Sigmoid colon (tissue), 4 donors: ENCODE measurements at regions not wholly inside any gene's neighbourhood (a gene's known extent, or its start where the extent isn't known, plus 50 kb on each side); places are given as distances from the start of the nearest gene placed in this dataset.

Experiments used
- EP300 ChIP-seq, 4 donors: sonication (generic); formaldehyde crosslinking; IDR thresholded peaks; one replicate each; pipeline ENCODE4 v1.6.1; 2017; ENCODE audit warnings: antibody characterized with exemption in 4 of 4
- POLR2AphosphoS5 ChIP-seq, 4 donors: sonication (generic); formaldehyde crosslinking; IDR thresholded peaks; one replicate each; pipeline ENCODE4 v1.6.1; 2017; ENCODE audit warnings: antibody characterized with exemption in 4 of 4
- TF ChIP-seq, protein P1 (sequence below), 4 experiments: fragments of 450-650 bp in 3 of 4; fragments of 200-600 bp in 1 of 4; IDR thresholded peaks; one replicate each; pipeline ENCODE4 v1.5.1; 2016 to 2019; ENCODE audit warnings: antibody characterized with exemption in 4 of 4, mild to moderate bottlenecking in 3 of 4, moderate library complexity in 2 of 4

DNA sequence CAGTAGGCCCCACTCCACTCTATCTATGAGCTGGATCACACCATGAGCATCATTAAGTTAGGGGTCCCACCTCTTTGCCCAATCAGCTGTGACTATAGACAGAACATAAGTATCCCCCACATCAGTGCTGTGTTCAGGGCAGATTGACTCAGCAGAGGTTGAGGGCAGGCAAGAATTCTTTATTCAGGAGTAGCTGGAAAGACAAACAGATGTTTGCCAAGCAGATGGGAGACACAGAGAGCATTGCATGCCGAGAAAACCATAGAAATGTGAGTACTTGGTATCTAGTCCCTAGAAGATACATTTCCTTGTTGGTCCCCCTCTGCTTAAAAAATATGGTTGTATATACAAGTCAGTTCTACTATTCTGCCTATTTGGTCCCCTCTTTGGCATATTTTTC lies 440.8 kb downstream of the RAP2B start:
- TF ChIP-seq, protein P1, sequence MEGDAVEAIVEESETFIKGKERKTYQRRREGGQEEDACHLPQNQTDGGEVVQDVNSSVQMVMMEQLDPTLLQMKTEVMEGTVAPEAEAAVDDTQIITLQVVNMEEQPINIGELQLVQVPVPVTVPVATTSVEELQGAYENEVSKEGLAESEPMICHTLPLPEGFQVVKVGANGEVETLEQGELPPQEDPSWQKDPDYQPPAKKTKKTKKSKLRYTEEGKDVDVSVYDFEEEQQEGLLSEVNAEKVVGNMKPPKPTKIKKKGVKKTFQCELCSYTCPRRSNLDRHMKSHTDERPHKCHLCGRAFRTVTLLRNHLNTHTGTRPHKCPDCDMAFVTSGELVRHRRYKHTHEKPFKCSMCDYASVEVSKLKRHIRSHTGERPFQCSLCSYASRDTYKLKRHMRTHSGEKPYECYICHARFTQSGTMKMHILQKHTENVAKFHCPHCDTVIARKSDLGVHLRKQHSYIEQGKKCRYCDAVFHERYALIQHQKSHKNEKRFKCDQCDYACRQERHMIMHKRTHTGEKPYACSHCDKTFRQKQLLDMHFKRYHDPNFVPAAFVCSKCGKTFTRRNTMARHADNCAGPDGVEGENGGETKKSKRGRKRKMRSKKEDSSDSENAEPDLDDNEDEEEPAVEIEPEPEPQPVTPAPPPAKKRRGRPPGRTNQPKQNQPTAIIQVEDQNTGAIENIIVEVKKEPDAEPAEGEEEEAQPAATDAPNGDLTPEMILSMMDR (IDR thresholded peaks at IDR 0.05): no peak
- TF ChIP-seq POLR2AphosphoS5 (IDR thresholded peaks at IDR 0.05) (no peak), EP300 (IDR thresholded peaks at IDR 0.05) (no peak)
